ENCODE measurements at regions not wholly inside any gene's neighbourhood (a gene's known extent, or its start where the extent isn't known, plus 50 kb on each side); places are given as distances from the start of the nearest gene placed in this dataset.

DNA sequence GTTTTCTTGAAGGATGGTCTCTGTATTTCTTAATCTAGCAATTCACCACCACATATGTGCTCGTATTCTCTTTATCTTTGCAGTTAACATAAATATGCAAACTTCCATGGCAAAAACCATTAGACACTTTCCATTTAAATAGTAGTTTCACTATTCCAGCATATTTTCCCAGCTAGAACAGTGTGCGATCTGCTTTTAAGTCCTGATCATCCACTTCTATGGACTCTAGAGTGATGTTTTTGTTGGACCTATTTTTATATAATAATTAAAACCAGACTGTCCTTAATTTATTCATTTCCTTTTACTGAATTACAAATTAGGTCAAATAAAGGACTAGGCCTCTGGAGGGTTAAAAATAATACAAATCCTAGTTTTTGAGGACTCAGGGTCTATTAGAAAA is 418.4 kb upstream of the TRIB2 start:
- DNase-seq, result no peak
- no peaks in the 10 kb centered on the region for H4K20me1 ChIP-seq (ENCODE audit: insufficient read depth)
- BruUV-seq (replicated peaks), result no TSS peak
- intact Hi-C loops (cut with micrococcal nuclease; ENCODE audit: unreplicated experiment), result no loop called here
- no peaks in the 10 kb centered on the region for H3K79me2 ChIP-seq (ENCODE audit: low read depth)
- no peak overlapping the region for H2AFZ ChIP-seq
- no peak overlapping the region for H3K4me2 ChIP-seq
- no peaks in the 10 kb centered on the region for H3K9me2 ChIP-seq (ENCODE audit: insufficient read depth)
- H3K4me3 ChIP-seq, result no peak overlapping the region
- H3K4me1 ChIP-seq (replicated peaks; ENCODE audit: insufficient read depth), result peaks cover 13% of the 10 kb centered on the region
- peaks cover 5% of the 10 kb centered on the region for H3F3A ChIP-seq (ENCODE audit: insufficient read depth, low read depth)
- POLR2A ChIA-PET (ENCODE audit: unreplicated experiment), result no interaction called here
- no peak for TF ChIP-seq CTCF (conservative IDR thresholded peaks at IDR 0.05)
- no peak for TF ChIP-seq EZH2 (IDR thresholded peaks at IDR 0.05; ENCODE audit: low read depth)
- no peaks in the 10 kb centered on the region for H3K36me3 ChIP-seq (ENCODE audit: low read depth)
- CTCF ChIA-PET, result no interaction called here
- H3K27ac ChIP-seq, result no peak overlapping the region
- no peaks in the 10 kb centered on the region for H3K27me3 ChIP-seq (ENCODE audit: insufficient read depth, low read depth)
- peaks cover 8% of the 10 kb centered on the region; the same call in 1 of the 2 replicates for H3K9me3 ChIP-seq (ENCODE audit: insufficient read depth, low read depth)

DNA sequence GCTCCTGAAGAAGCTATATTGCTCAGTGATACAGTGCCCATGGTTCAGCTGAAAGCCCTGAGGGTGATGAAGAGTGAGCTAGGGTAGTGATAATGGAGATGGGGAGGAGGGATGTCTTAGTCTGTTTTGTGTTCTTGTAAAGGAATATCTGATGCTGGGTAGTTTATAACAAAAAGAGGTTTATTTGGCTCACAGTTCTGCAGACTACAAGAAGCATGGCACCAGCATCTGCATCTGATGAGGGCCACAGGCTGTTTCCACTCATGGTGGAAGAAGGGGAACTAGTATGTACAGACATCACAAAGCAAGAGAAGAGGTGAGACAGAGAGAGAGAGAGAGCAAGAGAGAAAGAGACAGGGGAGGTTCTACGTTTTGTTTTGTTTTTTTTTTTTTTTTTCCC is 417.3 kb upstream of the TRIB2 start:
- no peaks in the 10 kb centered on the region for H3K36me3 ChIP-seq (ENCODE audit: low read depth)
- H3K79me2 ChIP-seq (ENCODE audit: low read depth), result no peaks in the 10 kb centered on the region
- H3K27ac ChIP-seq, result no peak overlapping the region
- no TSS peak for BruUV-seq (replicated peaks)
- H3K4me1 ChIP-seq (replicated peaks; ENCODE audit: insufficient read depth), result peaks cover 24% of the 10 kb centered on the region
- DNase-seq, result no peak
- H2AFZ ChIP-seq, result no peak overlapping the region
- H3K27me3 ChIP-seq (ENCODE audit: insufficient read depth, low read depth), result no peaks in the 10 kb centered on the region
- intact Hi-C loops (cut with micrococcal nuclease; ENCODE audit: unreplicated experiment), result no loop called here
- H3K9me2 ChIP-seq (ENCODE audit: insufficient read depth), result no peaks in the 10 kb centered on the region
- H3K4me2 ChIP-seq, result no peak overlapping the region
- POLR2A ChIA-PET (ENCODE audit: unreplicated experiment), result no interaction called here
- CTCF ChIA-PET, result no interaction called here
- no peaks in the 10 kb centered on the region for H4K20me1 ChIP-seq (ENCODE audit: insufficient read depth)
- no peak overlapping the region for H3K4me3 ChIP-seq
- TF ChIP-seq EZH2 (IDR thresholded peaks at IDR 0.05; ENCODE audit: low read depth) (no peak), CTCF (conservative IDR thresholded peaks at IDR 0.05) (no peak)
- H3K9me3 ChIP-seq (ENCODE audit: insufficient read depth, low read depth), result peaks cover 5% of the 10 kb centered on the region; the same call in 1 of the 2 replicates
- H3F3A ChIP-seq (ENCODE audit: insufficient read depth, low read depth), result peaks cover 16% of the 10 kb centered on the region

DNA sequence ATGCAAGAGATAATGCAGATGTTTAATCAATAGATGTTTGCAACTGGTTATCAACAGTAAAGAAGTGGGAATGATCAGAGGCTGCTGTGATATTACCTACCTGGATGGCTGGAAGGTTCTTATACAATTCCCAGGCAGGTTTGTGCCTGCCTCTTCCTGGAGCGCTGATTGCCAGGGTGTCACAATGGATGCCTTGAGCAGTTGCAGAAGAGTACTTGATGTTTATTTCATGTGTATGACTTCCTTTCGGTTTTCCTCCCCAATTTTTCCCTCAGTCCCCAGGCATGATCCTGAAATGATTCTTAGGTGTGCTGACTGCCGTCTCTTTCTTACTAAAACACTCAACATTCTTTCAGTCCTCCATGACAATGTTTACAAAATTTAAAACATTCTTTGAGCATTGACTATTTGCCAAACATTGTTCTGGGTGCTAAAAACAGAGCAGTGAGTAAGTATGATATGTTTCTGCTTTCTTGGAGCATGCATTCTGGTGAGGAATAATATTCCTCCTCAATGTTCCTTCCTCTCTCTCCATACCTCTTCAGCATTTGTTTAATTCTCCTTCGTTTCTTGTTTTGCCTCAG is 416.6 kb upstream of the TRIB2 start:
- CTCF ChIA-PET, result no interaction called here
- no peak for DNase-seq
- Histone ChIP-seq H3K36me3 (ENCODE audit: low read depth) (no peaks in the 10 kb centered on the region), H3K4me3 (no peak overlapping the region), H3K27ac (no peak overlapping the region), H3K79me2 (ENCODE audit: low read depth) (no peaks in the 10 kb centered on the region), H2AFZ (no peak overlapping the region), H4K20me1 (ENCODE audit: insufficient read depth) (no peaks in the 10 kb centered on the region), H3K9me2 (ENCODE audit: insufficient read depth) (no peaks in the 10 kb centered on the region), H3F3A (ENCODE audit: insufficient read depth, low read depth) (peaks cover 23% of the 10 kb centered on the region), H3K4me1 (replicated peaks; ENCODE audit: insufficient read depth) (peaks cover 30% of the 10 kb centered on the region), H3K27me3 (ENCODE audit: insufficient read depth, low read depth) (no peaks in the 10 kb centered on the region), H3K9me3 (ENCODE audit: insufficient read depth, low read depth) (peaks cover 5% of the 10 kb centered on the region; the same call in 1 of the 2 replicates), H3K4me2 (no peak overlapping the region)
- BruUV-seq (replicated peaks), result no TSS peak
- intact Hi-C loops (cut with micrococcal nuclease; ENCODE audit: unreplicated experiment), result loop anchor here (5.0 kb wide), 1 partner anchor 417 kb away; the partner anchor contains the start of gene TRIB2
- TF ChIP-seq EZH2 (IDR thresholded peaks at IDR 0.05; ENCODE audit: low read depth) (no peak), CTCF (conservative IDR thresholded peaks at IDR 0.05) (no peak)
- POLR2A ChIA-PET (ENCODE audit: unreplicated experiment), result no interaction called here
